ENCODE measurements at regions not wholly inside any gene's neighbourhood (a gene's known extent, or its start where the extent isn't known, plus 50 kb on each side); places are given as distances from the start of the nearest gene placed in this dataset.

DNA sequence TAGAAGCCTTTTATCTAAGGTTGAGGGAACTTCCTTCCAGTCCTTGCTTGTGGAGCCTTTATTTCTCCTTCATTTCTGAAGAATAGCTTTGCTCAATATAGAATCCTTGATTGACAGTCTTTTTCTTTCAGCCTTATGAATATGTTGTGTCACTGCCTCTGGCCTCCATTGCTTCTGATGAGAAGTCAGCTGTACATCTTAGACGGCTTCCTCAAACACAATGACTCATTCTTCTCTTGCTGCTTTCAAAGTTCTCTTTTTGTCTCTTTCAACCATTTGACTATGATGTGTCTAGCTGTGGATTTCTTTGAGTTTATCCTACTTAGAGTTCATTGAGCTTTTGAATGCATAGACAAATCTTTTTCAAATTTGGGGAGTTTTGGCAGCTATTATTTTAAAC lies 893.2 kb downstream of the BRD1 start:
- TF ChIP-seq, protein P1, sequence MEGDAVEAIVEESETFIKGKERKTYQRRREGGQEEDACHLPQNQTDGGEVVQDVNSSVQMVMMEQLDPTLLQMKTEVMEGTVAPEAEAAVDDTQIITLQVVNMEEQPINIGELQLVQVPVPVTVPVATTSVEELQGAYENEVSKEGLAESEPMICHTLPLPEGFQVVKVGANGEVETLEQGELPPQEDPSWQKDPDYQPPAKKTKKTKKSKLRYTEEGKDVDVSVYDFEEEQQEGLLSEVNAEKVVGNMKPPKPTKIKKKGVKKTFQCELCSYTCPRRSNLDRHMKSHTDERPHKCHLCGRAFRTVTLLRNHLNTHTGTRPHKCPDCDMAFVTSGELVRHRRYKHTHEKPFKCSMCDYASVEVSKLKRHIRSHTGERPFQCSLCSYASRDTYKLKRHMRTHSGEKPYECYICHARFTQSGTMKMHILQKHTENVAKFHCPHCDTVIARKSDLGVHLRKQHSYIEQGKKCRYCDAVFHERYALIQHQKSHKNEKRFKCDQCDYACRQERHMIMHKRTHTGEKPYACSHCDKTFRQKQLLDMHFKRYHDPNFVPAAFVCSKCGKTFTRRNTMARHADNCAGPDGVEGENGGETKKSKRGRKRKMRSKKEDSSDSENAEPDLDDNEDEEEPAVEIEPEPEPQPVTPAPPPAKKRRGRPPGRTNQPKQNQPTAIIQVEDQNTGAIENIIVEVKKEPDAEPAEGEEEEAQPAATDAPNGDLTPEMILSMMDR (conservative IDR thresholded peaks at IDR 0.05; ENCODE audit: low read depth, low read length) = no peak
- DNase-seq (ENCODE audit: low read depth) = no peak
- H3K4me3 ChIP-seq (ENCODE audit: low read depth, low read length) = no peak overlapping the region

GRCh38 chr22:48931452-48931851 lies 896.2 kb downstream of the BRD1 start:
- TF ChIP-seq, protein P1 (conservative IDR thresholded peaks at IDR 0.05; ENCODE audit: low read depth, low read length) = no peak
- H3K4me3 ChIP-seq (ENCODE audit: low read depth, low read length) = no peak overlapping the region
- no peak for DNase-seq (ENCODE audit: low read depth)

DNA sequence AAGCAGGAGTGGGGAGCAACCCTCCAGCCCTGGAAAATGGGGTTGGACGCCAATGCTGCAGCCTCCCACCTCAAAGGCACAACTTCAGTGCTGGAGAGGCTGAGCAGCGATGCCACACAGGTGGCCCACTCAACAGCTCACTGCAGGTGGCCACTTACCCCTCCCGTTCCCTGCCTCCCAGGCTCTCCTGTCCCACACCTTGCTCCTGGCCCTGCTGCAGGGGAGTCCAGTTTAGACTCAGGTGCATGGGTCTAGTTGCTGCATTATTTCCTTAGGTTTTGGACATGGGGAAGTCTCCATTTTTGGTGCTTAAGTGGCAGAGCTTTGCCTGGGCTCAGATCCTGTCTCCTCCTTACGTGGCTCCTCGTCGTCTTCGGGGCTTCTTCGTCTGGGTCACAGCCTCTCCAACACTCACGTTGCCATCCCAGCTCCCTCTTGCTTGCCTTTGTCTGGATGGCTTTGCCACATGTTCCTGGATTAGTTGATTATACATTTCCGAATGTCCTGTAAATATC lies 898.3 kb downstream of the BRD1 start:
- DNase-seq (ENCODE audit: low read depth) = no peak
- H3K4me3 ChIP-seq (ENCODE audit: low read depth, low read length) = no peak overlapping the region
- TF ChIP-seq, protein P1 (conservative IDR thresholded peaks at IDR 0.05; ENCODE audit: low read depth, low read length) = no peak

- no peak overlapping the region for H3K4me3 ChIP-seq (ENCODE audit: low read depth, low read length)
- no peak for DNase-seq (ENCODE audit: low read depth)
- TF ChIP-seq, protein P1 (conservative IDR thresholded peaks at IDR 0.05; ENCODE audit: low read depth, low read length) = no peak
Measured at GRCh38 chr22:48927591-48927990, 900.1 kb downstream of the BRD1 start.

DNA sequence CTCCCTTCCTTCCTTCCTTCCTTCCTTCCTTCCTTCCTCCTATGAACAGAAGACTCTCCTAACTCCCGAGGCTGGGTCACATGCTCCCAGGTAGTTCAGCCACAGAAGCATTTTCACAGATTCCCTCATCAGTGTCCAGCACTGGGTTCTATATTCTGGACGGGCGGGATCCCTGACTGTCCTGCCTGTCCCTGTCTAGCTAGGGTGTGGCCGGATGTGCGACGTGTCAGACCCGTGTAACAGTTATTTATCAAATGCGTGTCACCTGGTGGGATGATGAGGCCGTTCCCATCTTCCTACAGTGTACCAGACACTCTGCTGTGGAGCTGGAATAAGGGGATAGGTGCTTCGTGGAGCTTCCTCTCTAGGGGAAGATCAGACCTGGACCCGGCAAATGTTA lies 901.0 kb downstream of the BRD1 start:
- no peak for DNase-seq (ENCODE audit: low read depth)
- H3K4me3 ChIP-seq (ENCODE audit: low read depth, low read length) = no peak overlapping the region
- TF ChIP-seq, protein P1 (conservative IDR thresholded peaks at IDR 0.05; ENCODE audit: low read depth, low read length) = no peak

GRCh38 chr22:48926136-48926535 lies 901.5 kb downstream of the BRD1 start:
- no peak overlapping the region for H3K4me3 ChIP-seq (ENCODE audit: low read depth, low read length)
- no peak for DNase-seq (ENCODE audit: low read depth)
- TF ChIP-seq, protein P1 (conservative IDR thresholded peaks at IDR 0.05; ENCODE audit: low read depth, low read length) = no peak

DNA sequence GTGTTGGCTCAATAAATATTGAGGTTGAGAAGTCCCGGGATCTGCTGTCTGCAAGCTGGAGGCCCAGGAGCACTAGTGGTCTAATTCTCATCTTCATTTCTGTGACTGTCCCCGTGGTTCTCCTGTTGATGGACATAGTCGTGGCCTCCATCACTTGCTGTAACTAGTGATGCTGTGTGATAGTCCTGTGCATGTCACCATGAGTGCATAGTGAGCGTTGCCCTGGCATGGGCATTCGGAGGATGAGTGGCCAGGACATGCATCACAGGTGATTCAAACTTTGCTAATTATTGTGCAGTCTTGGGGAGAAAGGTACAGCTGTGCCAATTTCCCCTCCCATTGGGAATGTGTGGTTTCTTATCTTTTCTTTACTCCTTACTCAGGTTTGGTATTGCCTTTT lies 902.2 kb downstream of the BRD1 start:
- TF ChIP-seq, protein P1 (conservative IDR thresholded peaks at IDR 0.05; ENCODE audit: low read depth, low read length) = no peak
- no peak overlapping the region for H3K4me3 ChIP-seq (ENCODE audit: low read depth, low read length)
- DNase-seq (ENCODE audit: low read depth) = no peak
